Activated naive CD8-positive, alpha-beta T cell treated with anti-CD3 and anti-CD28 coated beads for 36 hours (primary cell): ENCODE measurements at regions not wholly inside any gene's neighbourhood (a gene's known extent, or its start where the extent isn't known, plus 50 kb on each side); places are given as distances from the start of the nearest gene placed in this dataset.

Experiments used
- DNase-seq: peaks from one replicate; pipeline ENCODE4 v3.0.0; 2021
- H3K27ac Mint-ChIP-seq: one replicate; pipeline ENCODE4 v1.8.0; 2022; ENCODE audit warnings: mild to moderate bottlenecking, moderate library complexity, mixed read lengths
- H3K27me3 Mint-ChIP-seq: one replicate; pipeline ENCODE4 v1.8.0; 2022; ENCODE audit warnings: mild to moderate bottlenecking, mixed read lengths
- H3K36me3 Mint-ChIP-seq: one replicate; pipeline ENCODE4 v1.8.0; 2021; ENCODE audit warnings: mild to moderate bottlenecking, mixed read lengths
- H3K4me1 Mint-ChIP-seq: one replicate; pipeline ENCODE4 v1.8.0; 2021; ENCODE audit warnings: mixed read lengths
- H3K4me3 Mint-ChIP-seq: one replicate; pipeline ENCODE4 v1.8.0; 2022; ENCODE audit warnings: mild to moderate bottlenecking, moderate library complexity, mixed read lengths
- H3K9me3 Mint-ChIP-seq: one replicate; pipeline ENCODE4 v1.8.0; 2022; ENCODE audit warnings: mixed read lengths

DNA sequence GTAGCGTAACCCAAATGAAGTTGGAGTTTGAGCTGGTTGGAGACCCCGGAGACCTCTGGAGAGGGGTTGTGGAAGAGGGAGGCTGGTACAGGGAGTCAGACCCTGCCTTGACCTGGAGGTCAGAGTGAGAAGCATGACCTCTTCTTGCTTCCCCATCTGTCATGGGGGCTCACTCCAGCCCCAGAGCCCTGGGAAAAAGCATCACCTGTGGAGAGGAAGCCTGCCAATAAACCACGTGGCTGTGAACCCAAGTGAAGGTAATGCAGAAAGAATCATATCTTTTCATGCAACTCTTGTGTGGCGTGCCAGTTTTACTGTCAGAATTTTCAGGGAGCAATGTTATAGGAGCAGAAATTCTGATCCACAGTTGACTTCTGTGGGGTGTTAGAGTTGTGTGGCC lies 178.5 kb upstream of the PRICKLE1 start:
- H3K27me3 Mint-ChIP-seq, result no peaks in the 10 kb centered on the region
- H3K4me3 Mint-ChIP-seq, result no peak overlapping the region
- H3K4me1 Mint-ChIP-seq, result no peaks in the 10 kb centered on the region
- no peak for DNase-seq
- H3K9me3 Mint-ChIP-seq, result no peaks in the 10 kb centered on the region
- no peaks in the 10 kb centered on the region for H3K36me3 Mint-ChIP-seq
- no peak overlapping the region for H3K27ac Mint-ChIP-seq

DNA sequence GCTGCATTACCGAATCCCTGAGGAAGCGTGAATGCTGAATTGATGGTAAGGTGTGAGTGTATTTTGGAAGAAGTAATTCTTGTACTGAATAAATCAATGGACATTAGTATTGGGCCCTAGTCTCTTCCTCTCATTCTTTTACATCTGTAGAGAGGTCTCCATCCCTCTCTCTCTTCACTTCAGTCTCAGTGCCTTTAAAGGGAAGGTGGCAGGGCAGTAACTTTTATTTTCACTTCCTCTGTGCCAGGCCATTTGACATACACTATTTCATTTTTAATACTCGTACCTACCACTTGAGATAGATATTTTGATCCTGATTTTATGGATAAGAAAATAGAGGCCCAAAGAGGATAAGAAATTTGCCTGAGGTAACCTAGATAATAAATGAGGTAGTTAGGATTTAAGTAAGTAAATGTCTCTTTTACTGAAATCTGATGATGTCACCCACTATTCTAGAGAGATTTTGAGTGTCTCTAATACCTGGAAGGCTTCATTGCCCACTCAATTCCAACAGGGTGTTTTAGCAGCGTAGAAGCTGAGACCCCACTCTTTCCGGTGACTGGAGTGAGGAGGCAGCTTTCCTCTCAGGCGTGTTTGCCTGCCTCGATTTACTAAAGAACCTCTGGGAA lies 177.9 kb upstream of the PRICKLE1 start:
- Mint-ChIP-seq H3K9me3 (no peaks in the 10 kb centered on the region), H3K4me3 (no peak overlapping the region), H3K4me1 (no peaks in the 10 kb centered on the region), H3K36me3 (no peaks in the 10 kb centered on the region), H3K27me3 (no peaks in the 10 kb centered on the region), H3K27ac (no peak overlapping the region)
- no peak for DNase-seq

DNA sequence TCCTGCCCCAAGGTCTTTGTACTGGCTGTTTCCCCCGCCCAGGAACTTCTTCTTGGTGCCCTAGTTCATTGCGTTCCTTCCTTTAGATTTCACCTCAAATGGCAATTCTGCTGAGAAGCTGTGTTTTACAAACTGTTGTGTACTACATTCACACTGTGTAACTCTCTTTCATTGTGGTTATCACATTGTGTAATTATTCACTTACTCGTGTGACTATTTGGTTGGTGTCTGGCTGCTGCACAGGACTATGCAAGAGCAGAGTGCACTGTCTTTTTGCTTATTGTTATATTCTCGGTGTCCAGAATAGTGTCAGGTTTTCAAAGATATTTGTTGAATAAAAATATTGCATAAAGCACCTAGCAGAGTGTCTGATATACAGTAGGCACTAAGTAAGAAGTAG lies 177.2 kb upstream of the PRICKLE1 start:
- no peak for DNase-seq
- Mint-ChIP-seq H3K36me3 (no peaks in the 10 kb centered on the region), H3K4me3 (no peak overlapping the region), H3K9me3 (no peaks in the 10 kb centered on the region), H3K27ac (no peak overlapping the region), H3K4me1 (no peaks in the 10 kb centered on the region), H3K27me3 (no peaks in the 10 kb centered on the region)

DNA sequence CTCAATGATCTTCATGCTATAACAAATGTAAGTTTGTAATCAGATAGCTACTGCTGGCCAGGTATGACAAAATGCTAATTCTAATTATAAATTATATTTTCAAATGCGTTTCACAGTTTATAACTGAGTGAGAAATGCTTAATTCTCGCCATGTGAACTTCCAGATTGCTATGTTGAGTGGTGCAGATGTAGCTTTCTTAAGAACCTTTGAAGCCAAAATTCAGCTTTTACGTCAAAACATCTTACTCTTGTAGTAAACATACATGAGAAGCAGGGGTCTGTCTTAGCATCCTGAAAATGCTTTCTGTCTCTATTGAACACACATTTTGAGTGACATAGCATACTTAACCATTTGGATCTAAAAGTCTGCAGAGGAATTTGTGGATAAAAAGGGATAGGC lies 176.5 kb upstream of the PRICKLE1 start:
- no peak for DNase-seq
- H3K27ac Mint-ChIP-seq, result no peak overlapping the region
- no peaks in the 10 kb centered on the region for H3K27me3 Mint-ChIP-seq
- no peak overlapping the region for H3K4me3 Mint-ChIP-seq
- H3K9me3 Mint-ChIP-seq, result no peaks in the 10 kb centered on the region
- H3K4me1 Mint-ChIP-seq, result no peaks in the 10 kb centered on the region
- no peaks in the 10 kb centered on the region for H3K36me3 Mint-ChIP-seq

DNA sequence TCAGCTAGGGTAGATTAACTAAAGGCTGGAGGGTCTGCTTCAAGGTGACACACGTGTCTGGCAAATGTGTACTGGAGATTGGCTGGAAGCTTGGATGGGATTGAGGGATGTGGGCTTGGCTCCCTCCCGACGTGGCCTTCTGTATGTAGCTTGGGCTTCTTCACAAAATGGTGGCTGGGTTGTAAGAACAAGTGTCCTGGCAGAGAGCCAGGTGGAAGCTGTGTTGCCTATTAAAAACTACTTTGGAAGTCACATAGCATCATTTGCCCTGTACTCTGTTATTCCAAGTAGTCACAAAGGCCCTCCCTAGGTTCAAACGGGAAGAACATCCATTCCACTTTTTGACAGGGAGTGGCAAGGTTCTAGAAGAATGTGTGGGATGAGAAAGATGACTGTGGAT lies 174.1 kb upstream of the PRICKLE1 start:
- H3K36me3 Mint-ChIP-seq, result no peaks in the 10 kb centered on the region
- H3K27ac Mint-ChIP-seq, result no peak overlapping the region
- H3K9me3 Mint-ChIP-seq, result no peaks in the 10 kb centered on the region
- no peaks in the 10 kb centered on the region for H3K27me3 Mint-ChIP-seq
- no peak for DNase-seq
- no peak overlapping the region for H3K4me3 Mint-ChIP-seq
- no peaks in the 10 kb centered on the region for H3K4me1 Mint-ChIP-seq

DNA sequence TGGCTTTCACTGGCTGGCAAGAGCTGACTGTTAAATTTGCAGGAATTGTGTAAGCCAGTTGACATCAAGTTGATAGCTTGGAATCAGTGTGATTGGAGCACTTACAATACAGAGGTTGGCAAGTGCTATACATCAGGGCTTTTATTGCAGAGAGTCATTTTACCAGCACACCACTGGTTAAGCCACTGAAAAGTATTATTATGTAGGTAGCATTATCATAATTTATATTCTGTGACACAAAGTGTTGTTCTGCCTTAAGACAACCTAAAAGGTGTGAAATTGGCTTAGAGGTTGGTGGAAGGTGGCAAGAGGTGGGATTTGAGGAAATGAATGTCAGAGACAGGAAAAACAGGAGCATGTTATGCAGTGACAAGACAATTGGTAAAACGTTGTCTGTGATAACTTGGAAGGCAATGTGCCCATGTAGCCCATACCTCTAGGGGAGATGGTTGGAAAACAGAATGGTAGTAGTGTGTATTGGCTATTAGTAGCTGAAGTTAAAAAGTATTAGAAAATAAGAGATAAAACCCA lies 172.9 kb upstream of the PRICKLE1 start:
- Mint-ChIP-seq H3K4me3 (no peak overlapping the region), H3K27ac (no peak overlapping the region), H3K4me1 (no peaks in the 10 kb centered on the region), H3K27me3 (no peaks in the 10 kb centered on the region), H3K36me3 (no peaks in the 10 kb centered on the region), H3K9me3 (no peaks in the 10 kb centered on the region)
- no peak for DNase-seq

DNA sequence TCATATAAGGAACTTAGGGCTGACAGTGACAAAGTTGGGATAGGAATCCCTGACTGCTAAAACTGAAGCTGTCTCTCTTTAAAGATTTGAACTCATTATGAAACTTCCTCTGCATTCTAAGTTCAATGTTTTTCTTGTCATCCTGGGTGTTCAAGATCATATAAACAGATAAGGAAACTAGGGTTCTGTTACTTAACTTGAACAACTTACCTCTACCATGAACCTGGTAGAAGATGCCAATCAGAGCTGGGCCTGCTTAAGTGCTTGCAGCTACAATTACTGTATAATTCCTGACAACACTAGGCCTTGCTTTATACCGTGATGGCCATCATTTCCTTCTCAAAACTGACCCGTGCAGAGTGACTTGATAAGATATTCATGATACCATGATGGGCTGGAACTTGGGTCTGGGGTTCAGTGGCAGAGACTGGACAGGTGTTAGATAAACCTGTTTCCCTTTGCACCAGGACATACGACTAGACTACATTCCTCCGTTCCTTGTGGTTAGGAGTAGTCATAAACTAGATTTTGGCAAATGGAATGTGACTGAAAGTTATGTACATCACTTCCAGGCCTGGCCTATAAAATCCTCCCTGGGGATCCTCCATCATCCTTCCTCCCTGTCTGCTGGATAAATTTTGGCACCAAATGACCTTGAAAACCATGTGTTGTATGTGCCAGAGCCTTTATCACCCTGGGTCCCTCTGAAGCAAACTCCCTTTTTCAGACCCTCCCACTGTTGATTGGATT lies 172.2 kb upstream of the PRICKLE1 start:
- H3K4me1 Mint-ChIP-seq, result no peaks in the 10 kb centered on the region
- H3K4me3 Mint-ChIP-seq, result no peak overlapping the region
- no peaks in the 10 kb centered on the region for H3K27me3 Mint-ChIP-seq
- no peak for DNase-seq
- no peaks in the 10 kb centered on the region for H3K9me3 Mint-ChIP-seq
- no peaks in the 10 kb centered on the region for H3K36me3 Mint-ChIP-seq
- no peak overlapping the region for H3K27ac Mint-ChIP-seq

DNA sequence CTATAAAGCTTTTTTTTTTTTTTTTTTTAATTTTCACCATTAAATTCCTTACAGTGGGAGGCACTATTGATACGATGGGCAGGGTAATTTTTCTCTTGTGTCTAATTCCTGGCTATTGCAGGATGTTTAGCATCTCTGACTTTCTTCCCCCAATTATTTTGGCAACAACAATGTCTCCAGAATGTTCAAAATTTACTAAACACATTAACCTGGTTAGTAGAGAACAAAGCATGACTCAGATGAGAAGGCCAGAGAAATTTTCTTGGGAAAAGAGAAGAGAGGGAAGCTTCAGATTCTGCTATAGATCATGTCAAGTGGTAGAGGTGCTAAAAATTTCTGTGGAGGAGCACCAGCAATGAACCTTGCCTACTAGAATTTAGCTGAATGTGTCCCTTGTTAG lies 171.5 kb upstream of the PRICKLE1 start:
- H3K9me3 Mint-ChIP-seq, result no peaks in the 10 kb centered on the region
- H3K36me3 Mint-ChIP-seq, result no peaks in the 10 kb centered on the region
- H3K4me3 Mint-ChIP-seq, result no peak overlapping the region
- DNase-seq, result no peak
- H3K27ac Mint-ChIP-seq, result no peak overlapping the region
- H3K27me3 Mint-ChIP-seq, result no peaks in the 10 kb centered on the region
- no peaks in the 10 kb centered on the region for H3K4me1 Mint-ChIP-seq

DNA sequence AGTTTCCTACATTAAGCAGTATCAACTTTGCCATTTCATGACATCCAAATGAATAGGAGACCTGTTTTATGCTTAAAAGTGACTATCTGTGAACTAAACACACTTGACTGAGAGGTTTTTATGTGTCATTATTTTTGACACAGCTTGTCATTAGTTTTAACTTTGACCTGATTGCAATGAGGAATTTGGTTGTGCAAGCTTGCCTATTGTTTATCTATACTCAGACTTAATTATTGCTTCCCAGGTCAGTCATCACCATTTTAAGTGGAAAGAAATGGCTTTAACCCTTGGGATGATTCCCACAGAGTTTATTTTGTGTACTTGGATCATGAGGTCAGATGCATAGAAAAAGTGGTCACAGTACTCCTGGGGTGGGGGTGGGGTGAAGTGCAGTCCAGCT lies 171.0 kb upstream of the PRICKLE1 start:
- no peaks in the 10 kb centered on the region for H3K4me1 Mint-ChIP-seq
- H3K4me3 Mint-ChIP-seq, result no peak overlapping the region
- no peaks in the 10 kb centered on the region for H3K27me3 Mint-ChIP-seq
- H3K27ac Mint-ChIP-seq, result no peak overlapping the region
- no peaks in the 10 kb centered on the region for H3K36me3 Mint-ChIP-seq
- DNase-seq, result no peak
- H3K9me3 Mint-ChIP-seq, result no peaks in the 10 kb centered on the region

DNA sequence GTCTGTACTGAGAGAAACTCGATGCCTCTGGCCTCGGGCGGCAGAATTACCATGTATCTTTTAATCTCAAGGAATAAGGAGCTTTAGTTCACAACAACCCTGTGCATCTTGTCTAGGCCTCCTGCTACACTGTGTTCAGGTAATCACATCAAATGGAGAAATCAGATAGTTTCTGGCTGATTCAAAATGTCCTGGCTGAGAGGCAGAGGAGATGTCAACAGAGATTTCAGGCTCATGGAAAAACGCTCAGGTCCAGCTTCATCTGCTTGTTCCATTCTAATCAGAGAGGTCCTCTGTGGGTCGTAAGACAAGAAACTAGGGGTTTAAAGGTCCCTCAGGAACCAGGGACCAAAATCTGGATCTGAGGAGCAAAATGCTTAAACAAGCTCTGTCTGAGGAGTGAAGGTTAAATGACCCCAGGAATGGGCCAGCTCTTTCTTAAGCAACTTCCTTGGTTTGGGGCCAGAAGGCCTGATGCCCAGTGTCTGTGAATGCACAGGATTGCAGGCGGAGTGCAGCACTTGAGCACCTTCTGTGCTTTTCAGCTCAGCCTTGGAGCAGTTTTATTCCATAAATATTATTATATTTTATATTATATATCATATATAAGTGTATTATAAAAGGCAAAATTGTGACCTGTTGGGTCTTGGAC lies 170.2 kb upstream of the PRICKLE1 start:
- Mint-ChIP-seq H3K36me3 (no peaks in the 10 kb centered on the region), H3K27ac (no peak overlapping the region), H3K4me1 (no peaks in the 10 kb centered on the region), H3K27me3 (no peaks in the 10 kb centered on the region), H3K4me3 (no peak overlapping the region), H3K9me3 (no peaks in the 10 kb centered on the region)
- DNase-seq, result no peak

DNA sequence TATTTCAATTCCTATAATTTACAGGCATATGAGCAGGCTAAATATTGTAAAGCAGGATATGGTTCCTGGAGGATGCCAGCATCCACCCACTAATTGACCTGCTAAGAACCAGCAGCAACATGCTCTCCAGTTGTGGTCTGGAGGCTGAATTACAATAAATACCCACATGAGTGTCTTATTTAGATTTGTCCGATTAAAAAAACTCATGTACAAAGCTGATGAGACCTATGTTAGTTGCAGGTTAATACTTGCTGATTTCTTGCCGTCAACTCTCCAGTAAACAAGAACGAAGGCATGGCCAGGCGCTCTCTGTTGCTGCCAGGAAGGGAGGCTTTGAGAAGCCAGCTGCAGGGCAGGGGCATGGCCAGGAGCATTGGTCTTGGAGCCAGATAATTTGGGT lies 169.3 kb upstream of the PRICKLE1 start:
- Mint-ChIP-seq H3K36me3 (no peaks in the 10 kb centered on the region), H3K27ac (no peak overlapping the region), H3K9me3 (no peaks in the 10 kb centered on the region), H3K4me1 (no peaks in the 10 kb centered on the region), H3K4me3 (no peak overlapping the region), H3K27me3 (no peaks in the 10 kb centered on the region)
- DNase-seq, result no peak

DNA sequence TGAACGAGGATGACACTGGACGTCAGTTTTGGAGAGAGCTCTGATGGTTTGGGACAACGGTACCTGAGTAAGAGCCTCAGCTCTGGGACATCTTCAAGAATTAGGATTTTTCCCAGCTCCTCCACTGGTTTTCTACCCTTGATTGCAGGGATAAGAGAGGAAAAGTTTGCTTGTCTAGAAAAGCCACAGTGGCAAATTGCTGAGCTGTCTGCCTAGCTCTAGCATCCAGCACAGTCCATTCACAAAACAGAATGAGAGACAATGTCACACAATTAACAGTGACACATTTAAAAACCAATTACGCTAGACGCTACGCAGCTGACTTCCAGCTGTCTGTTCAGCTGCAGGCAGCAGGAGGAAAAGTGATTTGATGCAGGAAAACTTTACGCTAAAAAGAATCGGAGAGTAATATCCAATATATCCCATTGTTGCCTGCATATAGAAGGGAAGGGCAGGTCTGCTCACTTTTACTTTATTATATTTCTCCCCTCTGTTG lies 168.1 kb upstream of the PRICKLE1 start:
- Mint-ChIP-seq H3K4me1 (no peaks in the 10 kb centered on the region), H3K4me3 (no peak overlapping the region), H3K36me3 (no peaks in the 10 kb centered on the region), H3K27me3 (no peaks in the 10 kb centered on the region), H3K27ac (no peak overlapping the region), H3K9me3 (no peaks in the 10 kb centered on the region)
- DNase-seq, result no peak

DNA sequence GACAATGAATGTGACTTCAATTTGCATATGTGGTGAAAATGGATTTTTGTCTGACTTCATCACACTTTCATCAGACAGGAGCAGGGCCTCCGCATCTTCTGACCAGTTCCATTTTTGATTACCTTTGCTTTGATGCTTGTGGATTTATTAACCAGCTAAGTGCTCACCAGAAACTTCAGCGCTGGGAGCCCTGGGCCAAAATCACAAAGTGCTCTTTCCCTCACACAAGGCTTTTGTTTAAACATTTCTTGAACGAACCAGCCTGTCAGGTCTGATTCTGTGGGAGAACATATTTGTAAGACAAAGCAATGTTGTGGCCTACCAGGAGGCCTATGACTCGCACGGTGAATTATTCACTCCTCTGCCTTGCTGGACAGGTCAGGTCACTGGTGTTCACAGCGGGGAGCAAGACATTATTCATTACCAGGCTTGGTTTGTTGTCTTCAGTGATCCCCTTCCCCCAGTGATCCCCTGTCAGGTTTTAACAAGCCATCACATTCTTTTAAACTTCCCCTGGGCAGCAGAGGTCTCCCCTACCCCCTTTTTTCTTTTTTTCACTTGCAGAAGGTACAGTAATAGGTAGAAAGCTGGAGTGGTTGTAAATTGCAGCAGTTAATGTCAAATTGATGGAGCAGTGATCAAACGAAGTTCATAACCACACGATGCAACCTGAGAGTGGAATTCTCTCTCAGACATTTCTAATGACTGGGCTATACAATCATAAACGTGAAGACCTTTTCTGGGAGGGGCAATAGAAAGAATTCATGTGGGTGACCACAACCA lies 167.5 kb upstream of the PRICKLE1 start:
- H3K4me3 Mint-ChIP-seq, result no peak overlapping the region
- H3K27ac Mint-ChIP-seq, result no peak overlapping the region
- H3K4me1 Mint-ChIP-seq, result no peaks in the 10 kb centered on the region
- DNase-seq, result no peak
- H3K36me3 Mint-ChIP-seq, result no peaks in the 10 kb centered on the region
- H3K9me3 Mint-ChIP-seq, result no peaks in the 10 kb centered on the region
- no peaks in the 10 kb centered on the region for H3K27me3 Mint-ChIP-seq

DNA sequence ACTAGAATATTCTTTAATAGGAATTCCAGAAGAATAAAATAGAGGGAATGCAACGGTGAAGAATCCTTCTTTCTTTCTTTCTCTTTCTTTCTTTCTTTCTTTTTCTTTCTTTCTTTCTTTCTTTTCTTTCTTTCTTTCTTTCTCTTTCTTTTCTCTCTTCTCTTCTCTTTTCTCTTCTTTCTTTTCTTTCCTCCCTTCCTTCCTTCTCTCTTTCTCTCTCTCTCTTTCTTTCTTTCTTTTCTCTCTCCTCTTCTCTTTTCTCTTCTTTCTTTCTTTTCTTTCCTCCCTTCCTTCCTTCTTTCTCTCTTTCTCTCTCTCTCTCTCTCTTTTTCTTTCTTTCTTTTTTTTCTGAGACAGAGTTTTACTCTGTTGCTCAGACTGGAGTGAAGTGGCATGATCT lies 160.8 kb upstream of the PRICKLE1 start:
- Mint-ChIP-seq H3K4me3 (no peak overlapping the region), H3K27me3 (no peaks in the 10 kb centered on the region), H3K4me1 (no peaks in the 10 kb centered on the region), H3K36me3 (no peaks in the 10 kb centered on the region), H3K27ac (no peak overlapping the region), H3K9me3 (peaks cover 7% of the 10 kb centered on the region)
- DNase-seq, result no peak

DNA sequence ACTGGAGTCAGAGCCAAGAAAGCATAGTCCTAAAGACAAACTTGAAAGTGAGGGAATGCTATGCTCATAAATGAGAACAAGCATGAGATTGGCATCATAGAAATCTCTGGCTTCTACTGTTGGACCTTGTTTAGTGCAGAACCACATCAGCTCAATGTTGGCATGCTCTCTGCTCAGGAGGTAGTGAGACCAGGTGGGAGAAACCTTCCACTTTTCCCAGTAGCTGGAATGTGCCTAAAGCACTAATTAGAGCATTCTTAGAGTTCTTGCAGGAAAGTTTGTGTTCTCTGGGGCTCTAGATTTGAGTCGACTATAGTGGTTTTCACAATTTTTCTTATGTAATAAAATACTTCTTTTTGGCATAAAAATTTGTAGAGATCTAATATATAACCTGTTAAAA lies 159.7 kb upstream of the PRICKLE1 start:
- Mint-ChIP-seq H3K4me3 (no peak overlapping the region), H3K36me3 (no peaks in the 10 kb centered on the region), H3K27ac (no peak overlapping the region), H3K9me3 (peaks cover 7% of the 10 kb centered on the region), H3K4me1 (no peaks in the 10 kb centered on the region), H3K27me3 (no peaks in the 10 kb centered on the region)
- DNase-seq, result no peak
